ENCODE measurements at regions not wholly inside any gene's neighbourhood (a gene's known extent, or its start where the extent isn't known, plus 50 kb on each side); places are given as distances from the start of the nearest gene placed in this dataset.

DNA sequence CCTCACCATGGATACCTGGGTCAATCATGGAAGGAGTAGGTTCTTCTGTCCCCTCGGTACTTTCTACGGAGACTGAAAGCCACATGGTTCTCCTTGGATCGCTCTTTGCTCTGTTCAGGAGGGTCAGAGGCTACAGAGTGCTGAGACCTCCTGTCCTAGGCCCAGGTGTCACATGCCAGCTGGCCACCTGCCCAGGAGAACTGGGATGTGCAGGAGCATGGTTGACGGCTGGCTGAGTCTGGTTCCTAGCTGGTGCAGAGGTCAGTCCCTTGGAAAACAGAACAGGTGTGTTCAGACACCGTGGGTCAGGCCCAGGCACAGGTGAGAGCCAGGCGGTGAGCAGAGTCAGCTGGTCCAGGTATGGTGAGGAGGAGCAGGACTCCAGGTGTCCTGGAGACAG, 416.3 kb downstream of the IRX1 start:
- TF ChIP-seq GATA2 (IDR thresholded peaks at IDR 0.05; ENCODE audit: low read depth, low read length) (no peak), GATA3 (IDR thresholded peaks at IDR 0.05; ENCODE audit: low read depth, low read length) (no peak)
